Stomach smooth muscle (tissue), 2 donors: ENCODE measurements at regions not wholly inside any gene's neighbourhood (a gene's known extent, or its start where the extent isn't known, plus 50 kb on each side); places are given as distances from the start of the nearest gene placed in this dataset.

Source experiments
- H3K27ac ChIP-seq: one replicate; pipeline ENCODE4 v1.7.0; 2013; ENCODE audit warnings: mild to moderate bottlenecking, low read length, inconsistent platforms
- H3K27me3 ChIP-seq, 2 donors: one replicate each; pipeline ENCODE4 v1.7.0; 2013; ENCODE audit warnings: low read length in 2 of 2; ENCODE audit not compliant: insufficient read depth in 2 of 2, control insufficient read depth in 1 of 2
- H3K36me3 ChIP-seq, 2 donors: one replicate each; pipeline ENCODE4 v1.7.0; 2013; ENCODE audit warnings: low read length in 2 of 2; ENCODE audit not compliant: control insufficient read depth in 2 of 2, insufficient read depth in 2 of 2
- H3K4me1 ChIP-seq: one replicate; pipeline ENCODE4 v1.7.0; 2013; ENCODE audit warnings: low read length; ENCODE audit not compliant: control insufficient read depth, insufficient read depth
- H3K4me3 ChIP-seq, 2 donors: one replicate each; pipeline ENCODE4 v1.7.0; 2013; ENCODE audit warnings: low read length in 2 of 2
- H3K9ac ChIP-seq, 2 donors: one replicate each; pipeline ENCODE4 v1.7.0; 2013; ENCODE audit warnings: low read length in 2 of 2, mild to moderate bottlenecking in 1 of 2
- H3K9me3 ChIP-seq, 2 donors: one replicate each; pipeline ENCODE4 v1.7.0; 2013; ENCODE audit warnings: low read length in 2 of 2; ENCODE audit not compliant: control insufficient read depth in 2 of 2
- donor health status: healthy.
- donor health status: Pancreatic carcinoma.

- H3K36me3 ChIP-seq = no peaks in the 10 kb centered on the region
- H3K4me3 ChIP-seq = no peak overlapping the region
- H3K27me3 ChIP-seq = no peaks in the 10 kb centered on the region
- H3K27ac ChIP-seq = no peak overlapping the region
- H3K9me3 ChIP-seq = no peaks in the 10 kb centered on the region
- H3K4me1 ChIP-seq = no peaks in the 10 kb centered on the region
- H3K9ac ChIP-seq = no peak overlapping the region
Measured at GRCh38 chr18:51908598-51908944, 431.4 kb upstream of the DCC start.

- Histone ChIP-seq H3K27me3 (no peaks in the 10 kb centered on the region), H3K27ac (no peak overlapping the region), H3K4me1 (no peaks in the 10 kb centered on the region), H3K4me3 (no peak overlapping the region), H3K9ac (no peak overlapping the region), H3K9me3 (no peaks in the 10 kb centered on the region), H3K36me3 (no peaks in the 10 kb centered on the region)
Measured at GRCh38 chr18:51911584-51911983, 428.4 kb upstream of the DCC start.

- H3K36me3 ChIP-seq = no peaks in the 10 kb centered on the region
- H3K4me1 ChIP-seq = no peaks in the 10 kb centered on the region
- H3K27ac ChIP-seq = no peak overlapping the region
- no peak overlapping the region for H3K4me3 ChIP-seq
- H3K9me3 ChIP-seq = no peaks in the 10 kb centered on the region
- H3K27me3 ChIP-seq = no peaks in the 10 kb centered on the region
- no peak overlapping the region for H3K9ac ChIP-seq
Measured at GRCh38 chr18:51912381-51912780, 427.6 kb upstream of the DCC start.

GRCh38 chr18:51915176-51915575 is 424.8 kb upstream of the DCC start:
- no peak overlapping the region for H3K27ac ChIP-seq
- no peak overlapping the region for H3K4me3 ChIP-seq
- no peaks in the 10 kb centered on the region for H3K27me3 ChIP-seq
- H3K4me1 ChIP-seq = no peaks in the 10 kb centered on the region
- H3K36me3 ChIP-seq = no peaks in the 10 kb centered on the region
- no peaks in the 10 kb centered on the region for H3K9me3 ChIP-seq
- no peak overlapping the region for H3K9ac ChIP-seq

GRCh38 chr18:51921862-51922261 is 418.1 kb upstream of the DCC start:
- Histone ChIP-seq H3K4me1 (no peaks in the 10 kb centered on the region), H3K36me3 (no peaks in the 10 kb centered on the region), H3K27me3 (no peaks in the 10 kb centered on the region), H3K4me3 (no peak overlapping the region), H3K27ac (no peak overlapping the region), H3K9ac (no peak overlapping the region), H3K9me3 (no peaks in the 10 kb centered on the region)

GRCh38 chr18:51933903-51934302 is 406.1 kb upstream of the DCC start:
- Histone ChIP-seq H3K27me3 (no peaks in the 10 kb centered on the region), H3K36me3 (no peaks in the 10 kb centered on the region), H3K27ac (no peak overlapping the region), H3K4me1 (no peaks in the 10 kb centered on the region), H3K9ac (no peak overlapping the region), H3K4me3 (no peak overlapping the region), H3K9me3 (no peaks in the 10 kb centered on the region)

- Histone ChIP-seq H3K9me3 (peaks cover 0 to 2% of the 10 kb centered on the region in 2 donors), H3K9ac (no peak overlapping the region), H3K27ac (no peak overlapping the region), H3K27me3 (no peaks in the 10 kb centered on the region), H3K4me1 (no peaks in the 10 kb centered on the region), H3K36me3 (no peaks in the 10 kb centered on the region), H3K4me3 (no peak overlapping the region)
Measured at GRCh38 chr18:51936115-51936514, 403.9 kb upstream of the DCC start.

- Histone ChIP-seq H3K9me3 (peaks cover 0 to 2% of the 10 kb centered on the region in 2 donors), H3K4me1 (no peaks in the 10 kb centered on the region), H3K4me3 (no peak overlapping the region), H3K9ac (no peak overlapping the region), H3K27me3 (no peaks in the 10 kb centered on the region), H3K36me3 (no peaks in the 10 kb centered on the region), H3K27ac (no peak overlapping the region)
Measured at GRCh38 chr18:51941999-51942398, 398.0 kb upstream of the DCC start.

GRCh38 chr18:51943281-51943680 is 396.7 kb upstream of the DCC start:
- no peak overlapping the region for H3K4me3 ChIP-seq
- no peaks in the 10 kb centered on the region for H3K27me3 ChIP-seq
- H3K36me3 ChIP-seq = no peaks in the 10 kb centered on the region
- no peaks in the 10 kb centered on the region for H3K4me1 ChIP-seq
- no peak overlapping the region for H3K27ac ChIP-seq
- peaks cover 0 to 2% of the 10 kb centered on the region in 2 donors for H3K9me3 ChIP-seq
- no peak overlapping the region for H3K9ac ChIP-seq

GRCh38 chr18:51946946-51947345 is 393.1 kb upstream of the DCC start:
- H3K27ac ChIP-seq = no peak overlapping the region

GRCh38 chr18:51952844-51953243 is 387.2 kb upstream of the DCC start:
- Histone ChIP-seq H3K36me3 (no peaks in the 10 kb centered on the region), H3K4me1 (no peaks in the 10 kb centered on the region), H3K27me3 (no peaks in the 10 kb centered on the region), H3K27ac (no peak overlapping the region), H3K9ac (no peak overlapping the region), H3K4me3 (no peak overlapping the region), H3K9me3 (no peaks in the 10 kb centered on the region)

More at GRCh38 chr18:51946946-51947345, 393.1 kb upstream of the DCC start:
- Histone ChIP-seq H3K4me1 (no peaks in the 10 kb centered on the region), H3K4me3 (no peak overlapping the region), H3K36me3 (no peaks in the 10 kb centered on the region), H3K9ac (no peak overlapping the region), H3K9me3 (no peaks in the 10 kb centered on the region), H3K27me3 (no peaks in the 10 kb centered on the region)

GRCh38 chr18:51953521-51953920 is 386.5 kb upstream of the DCC start:
- no peaks in the 10 kb centered on the region for H3K36me3 ChIP-seq
- no peak overlapping the region for H3K4me3 ChIP-seq
- H3K27me3 ChIP-seq = no peaks in the 10 kb centered on the region
- H3K27ac ChIP-seq = no peak overlapping the region
- H3K4me1 ChIP-seq = no peaks in the 10 kb centered on the region
- no peak overlapping the region for H3K9ac ChIP-seq
- no peaks in the 10 kb centered on the region for H3K9me3 ChIP-seq
